ENCODE measurements at regions not wholly inside any gene's neighbourhood (a gene's known extent, or its start where the extent isn't known, plus 50 kb on each side); places are given as distances from the start of the nearest gene placed in this dataset.

DNA sequence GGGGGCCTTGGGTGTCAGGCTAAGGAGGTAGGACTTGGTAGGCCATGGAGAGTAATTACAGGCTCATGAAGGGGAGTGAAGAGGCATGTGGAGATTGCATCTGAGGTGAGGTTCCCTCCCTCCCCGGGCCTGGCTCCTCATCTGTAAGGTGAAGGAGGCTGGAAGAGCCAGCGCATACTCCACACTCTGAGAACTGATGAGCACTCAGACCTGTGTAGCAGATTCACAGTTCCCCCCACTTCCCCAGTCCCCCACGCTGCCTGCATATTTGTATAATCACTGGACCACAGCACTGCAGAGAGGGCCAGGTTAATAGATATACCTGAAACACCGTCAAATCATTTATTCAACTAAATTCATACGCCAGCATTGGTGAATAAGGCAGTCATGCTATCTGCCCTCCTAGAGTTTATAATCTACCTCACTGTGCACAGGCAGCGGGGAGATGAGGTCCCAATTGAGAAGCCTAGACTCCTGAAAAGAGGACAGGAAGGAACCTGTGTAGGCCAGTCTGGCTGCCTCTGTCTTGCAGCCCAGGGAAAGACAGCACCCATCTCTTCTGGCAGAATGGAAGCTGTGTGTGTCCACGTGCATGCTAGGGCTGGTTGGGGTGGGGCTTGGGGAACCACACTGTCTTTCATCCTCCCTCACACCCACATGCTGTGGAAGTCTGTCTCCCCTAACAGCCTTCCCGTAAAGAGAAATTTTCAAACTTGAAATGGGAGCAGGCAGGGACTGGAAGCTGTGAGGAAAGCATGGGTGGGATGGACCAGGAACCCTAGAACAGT, 110.6 kb upstream of the ATP1A1 start:
- DNase-seq (ENCODE audit: low read depth in 1 of 2, low spot score in 1 of 2) = no peak

- DNase-seq (ENCODE audit: low read depth in 1 of 2, low spot score in 1 of 2) = no peak
These were observed 110.1 kb upstream of the ATP1A1 start for GRCh38 chr1:116262995-116263385.

DNA sequence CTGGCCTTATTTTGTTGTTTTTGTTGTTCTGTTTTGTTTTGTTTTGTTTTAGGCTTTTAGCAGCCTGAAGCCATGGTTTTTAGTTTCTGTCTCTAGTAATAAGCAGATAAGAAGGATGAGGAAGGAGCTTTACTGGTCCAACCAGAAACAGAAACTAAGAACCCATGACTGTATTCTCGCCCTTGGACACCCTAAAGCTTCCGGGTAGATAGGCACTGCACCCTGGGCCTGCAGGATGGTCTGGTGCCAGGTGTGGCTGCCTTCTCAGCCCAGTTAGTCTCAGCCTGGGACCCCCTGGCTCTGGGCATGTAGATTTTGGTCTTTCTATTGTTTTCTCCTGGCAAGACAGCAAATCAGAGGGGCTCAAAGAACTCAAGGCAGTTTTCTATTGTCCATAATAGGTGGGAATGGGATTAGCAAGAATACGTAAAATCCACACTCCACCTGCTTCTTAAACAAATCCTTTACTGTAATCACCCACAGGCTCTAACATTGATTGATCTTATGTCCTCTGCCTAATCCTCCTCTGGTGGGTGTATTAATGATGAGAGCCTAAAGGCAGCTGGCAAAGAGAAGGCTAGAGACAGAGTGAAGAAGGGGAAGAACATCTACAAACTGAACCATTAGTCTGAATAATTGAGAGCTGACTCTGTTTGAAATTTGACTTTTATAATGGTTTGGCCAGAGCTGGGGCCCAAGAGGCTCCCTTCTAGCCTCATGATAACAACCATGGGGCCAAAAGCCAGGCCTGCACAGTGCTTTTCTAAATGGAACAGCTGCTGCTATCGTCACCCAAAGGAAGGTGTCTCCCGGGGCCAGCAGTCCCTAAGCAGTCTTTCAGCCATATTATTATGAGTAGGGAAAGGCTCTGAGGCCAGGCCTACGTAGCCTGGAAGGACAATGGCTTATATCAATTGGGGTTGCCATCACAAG, 106.8 kb upstream of the ATP1A1 start:
- no peak for DNase-seq (ENCODE audit: low read depth in 1 of 2, low spot score in 1 of 2)

DNA sequence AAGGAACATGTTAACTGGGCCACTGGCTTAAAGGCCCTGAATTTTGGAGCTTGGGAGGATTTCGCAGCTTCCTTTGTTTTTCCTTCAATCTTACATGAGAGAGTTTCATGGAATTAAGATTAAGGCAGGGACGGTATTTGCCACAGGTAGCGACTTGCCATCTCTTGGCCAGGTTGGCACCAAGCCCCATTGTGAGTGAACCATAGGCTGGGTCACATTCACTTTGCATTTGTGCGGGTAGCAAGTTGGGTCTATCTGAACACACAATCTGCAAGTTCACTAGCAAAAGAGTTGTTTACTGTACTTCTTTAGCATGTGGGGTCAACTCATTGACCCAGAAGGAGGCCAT, 106.2 kb upstream of the ATP1A1 start:
- no peak for DNase-seq (ENCODE audit: low read depth in 1 of 2, low spot score in 1 of 2)

DNA sequence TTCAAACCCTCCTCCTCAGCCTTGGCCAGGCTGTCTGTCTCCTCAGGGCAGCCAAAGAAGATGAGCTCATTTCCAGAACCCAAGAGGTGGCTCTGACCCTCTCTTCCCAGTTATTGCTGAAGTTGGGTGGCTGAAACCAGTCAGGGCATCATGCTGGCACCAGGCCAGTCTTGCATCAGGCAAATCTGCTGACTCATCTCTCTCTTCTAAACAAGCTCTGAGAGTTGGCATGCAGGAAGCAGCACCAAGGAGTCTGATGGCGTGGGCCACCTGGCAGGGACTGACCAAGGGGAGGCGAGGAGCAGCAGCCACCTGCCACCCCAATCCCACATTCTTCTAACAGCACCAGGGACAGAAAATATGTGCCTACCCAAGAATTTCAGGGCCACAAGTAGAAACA, 104.8 kb upstream of the ATP1A1 start:
- DNase-seq (ENCODE audit: low read depth in 1 of 2, low spot score in 1 of 2) = no peak

DNA sequence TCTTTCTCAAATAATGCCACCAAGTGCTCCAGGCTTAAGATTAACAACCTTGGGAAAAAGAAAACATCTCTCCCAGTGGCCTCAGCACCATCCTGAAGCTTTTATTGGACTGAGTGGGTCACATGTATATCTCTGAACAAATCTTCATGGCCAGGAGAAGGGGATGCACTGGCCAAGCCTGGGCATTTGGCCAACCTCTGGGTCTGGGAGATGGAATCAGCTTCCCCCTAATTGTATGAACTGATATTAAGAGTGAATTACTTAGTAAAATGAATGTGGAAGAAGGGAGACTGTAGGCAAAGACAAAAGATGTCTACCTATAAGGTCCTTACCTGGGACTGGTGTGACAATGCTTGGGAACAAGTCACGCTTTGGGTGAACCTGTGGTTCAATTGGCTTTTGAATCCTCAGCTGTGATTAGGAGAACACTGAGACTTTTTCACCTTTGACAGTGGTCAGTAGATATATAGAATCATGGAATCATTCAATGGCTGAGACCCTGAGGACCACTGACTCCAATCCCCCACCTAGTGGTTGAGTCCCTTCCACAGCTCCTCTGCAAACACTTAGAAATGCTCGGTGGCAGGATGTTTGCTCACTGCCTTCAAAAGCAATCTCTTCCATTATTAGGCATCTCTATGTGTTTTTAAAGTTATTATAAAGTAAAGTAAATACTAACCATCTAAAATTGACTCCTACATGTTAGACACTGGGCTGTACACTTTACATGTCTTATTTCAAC, 102.6 kb upstream of the ATP1A1 start:
- no peak for DNase-seq (ENCODE audit: low read depth in 1 of 2, low spot score in 1 of 2)

GRCh38 chr1:116273042-116273783, 99.8 kb upstream of the ATP1A1 start:
- no peak for DNase-seq (ENCODE audit: low read depth in 1 of 2, low spot score in 1 of 2)

DNA sequence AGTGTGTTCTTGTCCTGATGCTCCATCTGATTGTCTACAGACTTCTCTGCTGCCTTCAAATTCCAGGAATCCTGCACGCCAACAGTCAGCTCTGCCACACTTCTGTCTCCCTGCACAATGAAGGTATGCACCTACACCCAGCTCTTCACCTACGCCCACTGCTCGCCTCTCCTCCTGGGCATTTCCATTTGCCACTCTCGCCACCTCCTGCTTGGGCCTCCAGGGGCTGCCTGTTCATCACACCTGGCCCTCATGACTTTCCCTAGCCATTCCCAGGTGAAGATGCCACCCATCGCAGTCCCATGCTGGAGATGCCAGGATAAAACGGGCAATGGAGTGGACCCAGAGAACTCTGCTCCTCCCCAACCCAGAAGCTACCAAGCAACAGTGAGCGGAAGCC, 96.5 kb upstream of the ATP1A1 start:
- DNase-seq (ENCODE audit: low read depth in 1 of 2, low spot score in 1 of 2) = no peak

- no peak for DNase-seq (ENCODE audit: low read depth in 1 of 2, low spot score in 1 of 2)
These were observed 95.1 kb upstream of the ATP1A1 start for GRCh38 chr1:116277840-116278540.

GRCh38 chr1:116278541-116278866, 94.5 kb upstream of the ATP1A1 start:
- no peak for DNase-seq (ENCODE audit: low read depth in 1 of 2, low spot score in 1 of 2)

- no peak for DNase-seq (ENCODE audit: low read depth in 1 of 2, low spot score in 1 of 2)
These were observed 93.3 kb upstream of the ATP1A1 start for GRCh38 chr1:116279715-116280114.

DNA sequence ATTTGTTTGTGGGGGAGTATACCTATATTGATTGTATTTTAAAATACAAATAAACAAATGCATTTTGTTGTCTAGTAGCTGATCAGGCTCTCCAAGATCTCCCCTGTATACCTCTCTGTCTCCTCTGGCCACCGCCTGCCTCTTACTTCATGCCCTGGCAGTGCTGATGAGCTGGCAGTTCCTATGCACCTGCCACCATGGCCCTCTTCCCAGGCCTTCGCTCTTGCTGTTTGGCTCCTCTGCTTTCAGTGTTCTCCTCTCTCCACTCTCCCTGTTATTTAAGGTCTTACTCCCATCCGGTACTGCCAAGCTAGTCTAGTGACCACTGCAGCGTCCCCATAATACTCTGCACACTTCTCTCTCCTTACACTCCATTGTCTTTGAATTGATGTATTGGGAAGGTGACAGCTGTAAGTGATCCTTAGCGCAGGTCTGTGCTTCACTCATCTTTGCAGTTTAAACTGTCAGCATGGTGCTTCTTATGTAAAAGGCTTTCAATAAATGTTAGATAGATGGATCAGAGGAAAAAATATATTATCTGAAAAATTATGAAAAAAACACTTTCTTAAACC, 88.1 kb upstream of the ATP1A1 start:
- no peak for DNase-seq (ENCODE audit: low read depth in 1 of 2, low spot score in 1 of 2)

DNA sequence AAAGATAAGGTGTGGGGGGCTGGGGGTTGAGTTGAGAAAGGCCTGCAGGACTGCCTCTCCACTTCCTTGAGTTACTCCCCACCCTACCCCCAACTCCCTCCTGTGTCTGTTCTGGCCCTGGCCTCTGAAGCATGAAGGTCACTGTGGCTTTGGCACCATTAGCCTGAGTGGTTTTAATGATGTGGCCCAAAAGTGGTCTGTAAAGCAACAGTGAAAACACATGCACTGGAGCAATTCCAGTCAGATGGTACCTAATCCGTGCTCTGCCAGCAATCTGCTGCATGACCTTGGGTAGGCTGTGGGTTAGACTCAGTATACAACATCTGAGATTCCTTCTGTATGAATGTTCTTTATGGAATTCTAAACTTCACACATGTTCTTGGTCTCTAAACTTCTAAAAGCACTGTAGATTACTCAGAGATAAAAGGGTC, 86.5 kb upstream of the ATP1A1 start:
- no peak for DNase-seq (ENCODE audit: low read depth in 1 of 2, low spot score in 1 of 2)

DNA sequence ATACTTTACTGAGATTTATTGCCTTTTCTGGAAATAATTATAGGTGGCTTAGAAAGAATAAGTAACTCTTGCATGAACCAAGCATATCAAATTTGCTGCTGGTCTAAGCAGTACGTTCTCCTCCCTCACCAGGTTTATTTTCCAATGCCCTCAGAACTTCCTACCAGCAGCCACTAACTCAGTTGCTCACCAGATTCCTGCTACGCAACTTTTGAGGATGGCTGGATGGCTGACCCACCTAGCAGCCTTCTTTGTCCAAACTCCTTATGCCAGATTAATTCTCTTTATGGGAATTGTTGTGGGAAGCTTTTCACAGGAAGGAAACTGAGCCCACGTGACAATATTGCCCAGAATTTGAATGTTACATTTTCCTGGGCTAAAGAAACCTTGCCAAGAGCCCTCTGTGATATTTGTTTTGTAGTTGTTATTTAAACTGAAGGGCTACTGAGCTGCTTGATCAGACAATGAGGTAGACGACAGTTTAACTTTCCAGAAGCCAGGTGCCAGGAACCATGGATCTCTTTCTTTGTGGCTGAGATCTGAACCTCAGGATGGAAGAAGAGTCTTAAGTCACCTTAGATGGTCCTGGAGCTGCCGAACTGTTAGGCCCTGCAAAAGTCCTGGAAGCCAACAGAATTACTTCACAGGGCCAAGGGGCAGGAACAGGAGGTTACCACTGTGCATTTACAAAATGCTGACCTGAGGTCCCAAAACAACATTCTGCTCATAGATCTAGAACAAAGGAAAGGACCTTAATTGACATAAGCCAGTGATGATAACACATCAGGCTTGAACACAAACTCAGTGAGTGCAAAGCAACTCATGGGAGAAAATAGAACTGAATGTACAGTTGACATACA, 85.5 kb upstream of the ATP1A1 start:
- no peak for DNase-seq (ENCODE audit: low read depth in 1 of 2, low spot score in 1 of 2)

- DNase-seq (ENCODE audit: low read depth in 1 of 2, low spot score in 1 of 2) = no peak
These were observed 84.8 kb upstream of the ATP1A1 start for GRCh38 chr1:116288201-116288598.

GRCh38 chr1:116289193-116289592, 83.9 kb upstream of the ATP1A1 start:
- DNase-seq (ENCODE audit: low read depth in 1 of 2, low spot score in 1 of 2) = no peak

GRCh38 chr1:116290085-116290705, 82.8 kb upstream of the ATP1A1 start:
- DNase-seq (ENCODE audit: low read depth in 1 of 2, low spot score in 1 of 2) = no peak

- DNase-seq (ENCODE audit: low read depth in 1 of 2, low spot score in 1 of 2) = no peak
These were observed 82.0 kb upstream of the ATP1A1 start for GRCh38 chr1:116291024-116291423.
